SK-N-SH (cell line): ENCODE measurements at regions not wholly inside any gene's neighbourhood (a gene's known extent, or its start where the extent isn't known, plus 50 kb on each side); places are given as distances from the start of the nearest gene placed in this dataset.

Experiments used
- CTCF ChIA-PET: fragments of 300-600, 350-600 bp; formaldehyde crosslinking; extraction: SDS; loops from one replicate; lab custom pipeline; 2021; lab: Yijun Ruan, JAX
- POLR2A ChIA-PET: fragments of 350-600 bp; sonication (Branson Sonifier 250); formaldehyde crosslinking; extraction: SDS; loops from one replicate; lab custom pipeline; 2020; ENCODE audit warnings: antibody characterized with exemption, inconsistent platforms; lab: Yijun Ruan, JAX
- DNase-seq: peaks from one replicate; pipeline ENCODE4 v3.0.0; 2012
- H2AFZ ChIP-seq: fragments of 200-600 bp; sonication (generic); 2 replicates; pipeline ENCODE4 v1.8.1; 2016; ENCODE audit warnings: antibody characterized with exemption, mild to moderate bottlenecking, low read depth
- H3F3A ChIP-seq: fragments of 200-600 bp; sonication (generic); replicated peaks from 2 replicates; pipeline ENCODE3; 2016; ENCODE audit warnings: antibody characterized with exemption, mild to moderate bottlenecking; ENCODE audit not compliant: insufficient read depth
- H3K27ac ChIP-seq, 2 experiments: fragments of 200-500 bp in 1 of 2; fragments of 200-600 bp in 1 of 2; sonication (Bioruptor generic) in 1 of 2; sonication (generic), shearing (Covaris generic) in 1 of 2; 2 replicates each; pipeline versions ENCODE4 v1.5.1 to v1.6.1; 2014 to 2016; ENCODE audit warnings: low read depth in 2 of 2, inconsistent platforms in 1 of 2, low read length in 1 of 2, mild to moderate bottlenecking in 1 of 2, mixed read lengths in 1 of 2
- H3K27me3 ChIP-seq: fragments of 200-600 bp; sonication (generic), shearing (Covaris generic); 2 replicates; pipeline ENCODE4 v1.6.1; 2016; ENCODE audit warnings: mixed run types; ENCODE audit not compliant: insufficient read depth
- H3K36me3 ChIP-seq, 2 experiments: fragments of 200-500 bp in 1 of 2; fragments of 200-600 bp in 1 of 2; sonication (Bioruptor generic) in 1 of 2; sonication (generic) in 1 of 2; replicated peaks in 1 of 2; 2 replicates each; pipeline versions ENCODE3 to v1.5.1; 2014 to 2016; ENCODE audit warnings: low read length in 1 of 2, mild to moderate bottlenecking in 1 of 2; ENCODE audit not compliant: insufficient read depth in 2 of 2, control insufficient read depth in 1 of 2
- H3K4me1 ChIP-seq, 2 experiments: fragments of 200-500 bp in 1 of 2; fragments of 200-600 bp in 1 of 2; sonication (Bioruptor generic) in 1 of 2; sonication (generic), shearing (Covaris generic) in 1 of 2; 2 replicates each; pipeline versions ENCODE4 v1.5.1 to v1.6.1; 2014 to 2016; ENCODE audit warnings: low read depth in 1 of 2, low read length in 1 of 2, mixed run types in 1 of 2; ENCODE audit not compliant: insufficient read depth in 2 of 2, control insufficient read depth in 1 of 2
- H3K4me2 ChIP-seq: fragments of 200-600 bp; sonication (generic), shearing (Covaris generic); 2 replicates; pipeline ENCODE4 v1.6.1; 2017; ENCODE audit warnings: mixed run types
- H3K4me3 ChIP-seq, 2 experiments: fragments of 200-500 bp in 1 of 2; fragments of 200-600 bp in 1 of 2; sonication (Bioruptor generic) in 1 of 2; sonication (generic), shearing (Covaris generic) in 1 of 2; 2 replicates each; pipeline versions ENCODE4 v1.5.1 to v1.8.1; 2014 to 2016; ENCODE audit warnings: low read depth in 2 of 2, inconsistent platforms in 1 of 2, low read length in 1 of 2, mild to moderate bottlenecking in 1 of 2, mixed read lengths in 1 of 2, moderate library complexity in 1 of 2
- H3K79me2 ChIP-seq: fragments of 200-600 bp; sonication (generic); 2 replicates; pipeline ENCODE4 v1.8.1; 2017; ENCODE audit warnings: mild to moderate bottlenecking; ENCODE audit not compliant: insufficient read depth
- H3K9ac ChIP-seq: fragments of 200-600 bp; sonication (generic); 2 replicates; pipeline ENCODE4 v1.6.1; 2017; ENCODE audit warnings: mixed run types
- H3K9me2 ChIP-seq: fragments of 200-600 bp; sonication (generic); 2 replicates; pipeline ENCODE4 v1.6.1; 2017; ENCODE audit warnings: mixed run types
- H3K9me3 ChIP-seq: fragments of 200-600 bp; sonication (generic); 2 replicates; pipeline ENCODE4 v1.6.1; 2017; ENCODE audit warnings: mixed run types, mild to moderate bottlenecking, moderate library complexity
- H4K20me1 ChIP-seq: fragments of 200-600 bp; sonication (generic); 2 replicates; pipeline ENCODE4 v1.6.1; 2017; ENCODE audit warnings: mild to moderate bottlenecking, mixed run types; ENCODE audit not compliant: insufficient read depth
- CTCF ChIP-seq: fragments of 200-600 bp; sonication (generic); IDR thresholded peaks from 2 replicates; pipeline ENCODE4 v1.6.1; 2017; ENCODE audit warnings: antibody characterized with exemption, mild to moderate bottlenecking, moderate library complexity
- ELF1 ChIP-seq: IDR thresholded peaks from 2 replicates; pipeline ENCODE4 v1.4.0; 2012
- EZH2phosphoT487 ChIP-seq: fragments of 200-600 bp; sonication (generic); IDR thresholded peaks from 2 replicates; pipeline ENCODE4 v1.6.1; 2017; ENCODE audit warnings: low read depth, mixed run types, mild to moderate bottlenecking, antibody characterized with exemption, moderate library complexity, borderline replicate concordance
- FOSL2 ChIP-seq: IDR thresholded peaks from 2 replicates; pipeline ENCODE4 v1.4.0; 2012; ENCODE audit warnings: low read depth, mild to moderate bottlenecking, moderate library complexity, borderline replicate concordance
- FOXM1 ChIP-seq: IDR thresholded peaks from 2 replicates; pipeline ENCODE4 v1.4.0; 2012; ENCODE audit warnings: low read depth, mild to moderate bottlenecking
- JUND ChIP-seq: IDR thresholded peaks from 2 replicates; pipeline ENCODE4 v1.4.0; 2012
- NRF1 ChIP-seq: IDR thresholded peaks from 2 replicates; pipeline ENCODE4 v1.6.1; 2012; ENCODE audit warnings: low read depth, mild to moderate bottlenecking, low read length
- TEAD4 ChIP-seq: IDR thresholded peaks from 2 replicates; pipeline ENCODE4 v1.4.0; 2012; ENCODE audit warnings: mild to moderate bottlenecking, borderline replicate concordance; ENCODE audit not compliant: insufficient read depth
- YY1 ChIP-seq: IDR thresholded peaks from 2 replicates; pipeline ENCODE4 v1.4.0; 2012; ENCODE audit warnings: low read depth, mild to moderate bottlenecking
- WGBS: methylation state at CpG from one replicate; pipeline ENCODE4 v1.1.6; 2017; ENCODE audit warnings: low lambda C conversion rate; 5-methylcytosine and 5-hydroxymethylcytosine counted together
- TF ChIP-seq, protein P1 (sequence below): fragments of 150-350 bp; IDR thresholded peaks from 2 replicates; pipeline ENCODE4 v1.6.1; 2016; ENCODE audit warnings: mild to moderate bottlenecking, low read depth, low read length
- TF ChIP-seq, protein P2 (sequence below): IDR thresholded peaks from 2 replicates; pipeline ENCODE4; 2012

GRCh38 chr3:28972921-28973320 is 307.9 kb upstream of the RBMS3 start:
- H3K79me2 ChIP-seq: no peaks in the 10 kb centered on the region
- no peak for DNase-seq
- H3K9me3 ChIP-seq: peaks cover 20% of the 10 kb centered on the region; the same call in 1 of the 2 replicates
- H3K9ac ChIP-seq: no peak overlapping the region
- no peaks in the 10 kb centered on the region for H3K4me1 ChIP-seq
- 23% methylated on average over 3 of the region's 3 CpGs for WGBS
- no peak overlapping the region for H3K4me3 ChIP-seq
- no peak overlapping the region for H2AFZ ChIP-seq
- no peaks in the 10 kb centered on the region for H4K20me1 ChIP-seq
- H3K36me3 ChIP-seq: no peaks in the 10 kb centered on the region
- H3K9me2 ChIP-seq: no peaks in the 10 kb centered on the region
- 0 out of 4 replicates have a peak overlapping the region, but pooled peaks of 1 of the 2 experiments have one; percentile 2 for H3K27ac ChIP-seq
- H3F3A ChIP-seq: no peaks in the 10 kb centered on the region
- no peaks in the 10 kb centered on the region for H3K27me3 ChIP-seq
- no peak for TF ChIP-seq JUND
- TF ChIP-seq, all 33 proteins: peak for 0
- ChIA-PET POLR2A (no interaction called here), CTCF (no interaction called here)
- H3K4me2 ChIP-seq: no peak overlapping the region

DNA sequence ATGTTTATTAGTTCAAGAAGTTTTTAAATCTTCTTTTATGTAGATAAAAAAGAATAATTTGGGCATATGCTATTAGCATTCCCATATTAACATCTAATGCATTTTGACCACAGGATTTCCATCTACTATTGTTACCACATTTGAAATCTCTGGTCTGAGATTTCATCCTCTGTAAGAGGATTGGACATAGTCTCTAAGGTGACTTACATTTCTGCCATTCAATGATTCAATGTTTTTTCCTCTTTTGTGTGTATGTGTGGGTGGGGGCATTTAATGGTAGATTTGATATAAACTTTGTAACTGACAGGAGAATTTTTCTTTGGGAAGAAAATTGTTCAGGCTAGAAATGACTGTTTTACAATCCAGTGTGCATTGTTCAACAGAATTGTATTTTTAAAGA is 307.3 kb upstream of the RBMS3 start:
- Histone ChIP-seq H2AFZ (no peak overlapping the region), H3K9ac (no peak overlapping the region), H3K27me3 (no peaks in the 10 kb centered on the region), H3K9me2 (no peaks in the 10 kb centered on the region), H3K36me3 (no peaks in the 10 kb centered on the region), H3F3A (no peaks in the 10 kb centered on the region), H3K4me1 (no peaks in the 10 kb centered on the region), H3K27ac (0 out of 4 replicates have a peak overlapping the region, but pooled peaks of 1 of the 2 experiments have one; percentile 2)
- DNase-seq: no peak
- no peak for TF ChIP-seq NRF1
- TF ChIP-seq FOSL2: 0 out of 2 replicates have a peak, but pooled peaks have one; percentile 18
- TF ChIP-seq ELF1: no peak
- TF ChIP-seq FOXM1: no peak
- no peak for TF ChIP-seq CTCF
- TF ChIP-seq, protein P1, sequence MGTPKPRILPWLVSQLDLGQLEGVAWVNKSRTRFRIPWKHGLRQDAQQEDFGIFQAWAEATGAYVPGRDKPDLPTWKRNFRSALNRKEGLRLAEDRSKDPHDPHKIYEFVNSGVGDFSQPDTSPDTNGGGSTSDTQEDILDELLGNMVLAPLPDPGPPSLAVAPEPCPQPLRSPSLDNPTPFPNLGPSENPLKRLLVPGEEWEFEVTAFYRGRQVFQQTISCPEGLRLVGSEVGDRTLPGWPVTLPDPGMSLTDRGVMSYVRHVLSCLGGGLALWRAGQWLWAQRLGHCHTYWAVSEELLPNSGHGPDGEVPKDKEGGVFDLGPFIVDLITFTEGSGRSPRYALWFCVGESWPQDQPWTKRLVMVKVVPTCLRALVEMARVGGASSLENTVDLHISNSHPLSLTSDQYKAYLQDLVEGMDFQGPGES: no peak
- TF ChIP-seq, protein P2, sequence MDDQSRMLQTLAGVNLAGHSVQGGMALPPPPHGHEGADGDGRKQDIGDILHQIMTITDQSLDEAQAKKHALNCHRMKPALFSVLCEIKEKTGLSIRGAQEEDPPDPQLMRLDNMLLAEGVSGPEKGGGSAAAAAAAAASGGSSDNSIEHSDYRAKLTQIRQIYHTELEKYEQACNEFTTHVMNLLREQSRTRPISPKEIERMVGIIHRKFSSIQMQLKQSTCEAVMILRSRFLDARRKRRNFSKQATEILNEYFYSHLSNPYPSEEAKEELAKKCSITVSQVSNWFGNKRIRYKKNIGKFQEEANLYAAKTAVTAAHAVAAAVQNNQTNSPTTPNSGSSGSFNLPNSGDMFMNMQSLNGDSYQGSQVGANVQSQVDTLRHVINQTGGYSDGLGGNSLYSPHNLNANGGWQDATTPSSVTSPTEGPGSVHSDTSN: no peak
- TF ChIP-seq TEAD4: no peak
- TF ChIP-seq EZH2phosphoT487: no peak
- peak; percentile 29; the same call in 1 of the 2 replicates for TF ChIP-seq JUND
- TF ChIP-seq YY1: no peak
- TF ChIP-seq, all 33 proteins: peak for 2
- Histone ChIP-seq H3K79me2 (no peaks in the 10 kb centered on the region), H3K9me3 (peaks cover 13% of the 10 kb centered on the region; the same call in 1 of the 2 replicates), H3K4me3 (no peak overlapping the region), H4K20me1 (no peaks in the 10 kb centered on the region), H3K4me2 (no peak overlapping the region)
- POLR2A ChIA-PET: no interaction called here
- CTCF ChIA-PET: interaction anchor here (0.7 kb wide), 1 partner anchor 1788 kb away, joined by 3 read pairs; no protein-coding TSS in a partner anchor
